Left kidney (tissue), 1 donor: ENCODE measurements at regions not wholly inside any gene's neighbourhood (a gene's known extent, or its start where the extent isn't known, plus 50 kb on each side); places are given as distances from the start of the nearest gene placed in this dataset.

Experiments used
- DNase-seq: peaks from one replicate; pipeline ENCODE4 v3.0.0-alpha.2; 2013

- no peak for DNase-seq
Observed at GRCh38 chr20:51217347-51218045, 194.6 kb upstream of the KCNG1 start.

GRCh38 chr20:51216850-51217249 lies 193.9 kb upstream of the KCNG1 start:
- no peak for DNase-seq

- no peak for DNase-seq
Observed at GRCh38 chr20:51212816-51213215, 189.9 kb upstream of the KCNG1 start.

GRCh38 chr20:51211191-51211590 lies 188.3 kb upstream of the KCNG1 start:
- DNase-seq: no peak

GRCh38 chr20:51210084-51210483 lies 187.2 kb upstream of the KCNG1 start:
- DNase-seq: no peak

GRCh38 chr20:51208162-51208561 lies 185.3 kb upstream of the KCNG1 start:
- no peak for DNase-seq

- no peak for DNase-seq
Observed at GRCh38 chr20:51206032-51206662, 183.2 kb upstream of the KCNG1 start.

- no peak for DNase-seq
Observed at GRCh38 chr20:51204794-51205193, 181.9 kb upstream of the KCNG1 start.

GRCh38 chr20:51204051-51204715 lies 181.3 kb upstream of the KCNG1 start:
- no peak for DNase-seq

- DNase-seq: no peak
Observed at GRCh38 chr20:51202304-51202703, 179.4 kb upstream of the KCNG1 start.

- no peak for DNase-seq
Observed at GRCh38 chr20:51199920-51200319, 177.0 kb upstream of the KCNG1 start.

GRCh38 chr20:51198876-51199523 lies 176.1 kb upstream of the KCNG1 start:
- no peak for DNase-seq

- no peak for DNase-seq
Observed at GRCh38 chr20:51198238-51198637, 175.3 kb upstream of the KCNG1 start.

GRCh38 chr20:51196991-51197651 lies 174.2 kb upstream of the KCNG1 start:
- DNase-seq: no peak

- no peak for DNase-seq
Observed at GRCh38 chr20:51195990-51196389, 173.1 kb upstream of the KCNG1 start.

- DNase-seq: no peak
Observed at GRCh38 chr20:51195419-51195901, 172.6 kb upstream of the KCNG1 start.

GRCh38 chr20:51193066-51193772 lies 170.3 kb upstream of the KCNG1 start:
- DNase-seq: no peak

- DNase-seq: peak; percentile 68
Observed at GRCh38 chr20:51190783-51191180, 167.9 kb upstream of the KCNG1 start.

GRCh38 chr20:51189814-51190782 lies 167.2 kb upstream of the KCNG1 start:
- DNase-seq: no peak

GRCh38 chr20:51188941-51189340 lies 166.0 kb upstream of the KCNG1 start:
- DNase-seq: no peak
